ENCODE measurements at regions not wholly inside any gene's neighbourhood (a gene's known extent, or its start where the extent isn't known, plus 50 kb on each side); places are given as distances from the start of the nearest gene placed in this dataset.
A peak's percentile ranks its signal among the peaks of the same experiment; 100 is the strongest.

- peaks cover 3% of the 10 kb centered on the region for H3K36me3 Mint-ChIP-seq
- no peaks in the 10 kb centered on the region for H3K27me3 Mint-ChIP-seq
- H3K27ac Mint-ChIP-seq = no peak overlapping the region
- no peaks in the 10 kb centered on the region for H3K4me1 Mint-ChIP-seq (ENCODE audit: unreplicated experiment)
- TF ChIP-seq, protein P1, sequence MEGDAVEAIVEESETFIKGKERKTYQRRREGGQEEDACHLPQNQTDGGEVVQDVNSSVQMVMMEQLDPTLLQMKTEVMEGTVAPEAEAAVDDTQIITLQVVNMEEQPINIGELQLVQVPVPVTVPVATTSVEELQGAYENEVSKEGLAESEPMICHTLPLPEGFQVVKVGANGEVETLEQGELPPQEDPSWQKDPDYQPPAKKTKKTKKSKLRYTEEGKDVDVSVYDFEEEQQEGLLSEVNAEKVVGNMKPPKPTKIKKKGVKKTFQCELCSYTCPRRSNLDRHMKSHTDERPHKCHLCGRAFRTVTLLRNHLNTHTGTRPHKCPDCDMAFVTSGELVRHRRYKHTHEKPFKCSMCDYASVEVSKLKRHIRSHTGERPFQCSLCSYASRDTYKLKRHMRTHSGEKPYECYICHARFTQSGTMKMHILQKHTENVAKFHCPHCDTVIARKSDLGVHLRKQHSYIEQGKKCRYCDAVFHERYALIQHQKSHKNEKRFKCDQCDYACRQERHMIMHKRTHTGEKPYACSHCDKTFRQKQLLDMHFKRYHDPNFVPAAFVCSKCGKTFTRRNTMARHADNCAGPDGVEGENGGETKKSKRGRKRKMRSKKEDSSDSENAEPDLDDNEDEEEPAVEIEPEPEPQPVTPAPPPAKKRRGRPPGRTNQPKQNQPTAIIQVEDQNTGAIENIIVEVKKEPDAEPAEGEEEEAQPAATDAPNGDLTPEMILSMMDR (conservative IDR thresholded peaks at IDR 0.05) = no peak
- no peak overlapping the region for H3K4me3 Mint-ChIP-seq
- H3K9me3 Mint-ChIP-seq = peaks cover 9% of the 10 kb centered on the region
- no peak for DNase-seq (ENCODE audit: extremely low spot score, unreplicated experiment)
These were observed 558.2 kb upstream of the PKDCC start for GRCh38 chr2:41489638-41490037.

- Mint-ChIP-seq H3K27ac (no peak overlapping the region), H3K27me3 (no peaks in the 10 kb centered on the region), H3K9me3 (peaks cover 14% of the 10 kb centered on the region), H3K4me1 (ENCODE audit: unreplicated experiment) (no peaks in the 10 kb centered on the region), H3K36me3 (peaks cover 3% of the 10 kb centered on the region), H3K4me3 (no peak overlapping the region)
- DNase-seq (ENCODE audit: extremely low spot score, unreplicated experiment) = no peak
- TF ChIP-seq, protein P1 (conservative IDR thresholded peaks at IDR 0.05) = no peak
These were observed 552.8 kb upstream of the PKDCC start for GRCh38 chr2:41495050-41495449.

DNA sequence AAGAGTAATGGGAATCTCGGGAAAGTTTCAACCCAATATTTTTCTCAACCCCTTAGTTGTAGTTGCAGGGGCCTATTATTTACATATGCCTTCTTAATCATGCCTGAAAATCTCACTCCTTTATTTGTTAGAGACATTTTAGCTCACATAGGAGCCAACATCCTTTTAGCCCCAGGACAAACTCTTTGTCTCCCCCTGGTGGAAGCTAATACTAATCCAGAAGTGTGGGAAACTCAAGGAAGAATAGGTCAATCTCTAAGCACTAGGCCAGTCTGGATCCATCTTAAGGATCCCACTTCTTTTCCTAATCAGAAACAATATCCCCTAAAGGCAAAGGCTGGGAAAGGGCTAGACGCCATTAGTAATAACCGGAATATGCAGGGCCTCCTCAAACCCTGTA lies 550.9 kb upstream of the PKDCC start:
- TF ChIP-seq, protein P1 (conservative IDR thresholded peaks at IDR 0.05) = peak; percentile 40
- Mint-ChIP-seq H3K9me3 (peaks cover 24% of the 10 kb centered on the region), H3K27me3 (no peaks in the 10 kb centered on the region), H3K27ac (no peak overlapping the region), H3K4me3 (no peak overlapping the region), H3K36me3 (peaks cover 3% of the 10 kb centered on the region), H3K4me1 (ENCODE audit: unreplicated experiment) (no peaks in the 10 kb centered on the region)
- DNase-seq (ENCODE audit: extremely low spot score, unreplicated experiment) = no peak

DNA sequence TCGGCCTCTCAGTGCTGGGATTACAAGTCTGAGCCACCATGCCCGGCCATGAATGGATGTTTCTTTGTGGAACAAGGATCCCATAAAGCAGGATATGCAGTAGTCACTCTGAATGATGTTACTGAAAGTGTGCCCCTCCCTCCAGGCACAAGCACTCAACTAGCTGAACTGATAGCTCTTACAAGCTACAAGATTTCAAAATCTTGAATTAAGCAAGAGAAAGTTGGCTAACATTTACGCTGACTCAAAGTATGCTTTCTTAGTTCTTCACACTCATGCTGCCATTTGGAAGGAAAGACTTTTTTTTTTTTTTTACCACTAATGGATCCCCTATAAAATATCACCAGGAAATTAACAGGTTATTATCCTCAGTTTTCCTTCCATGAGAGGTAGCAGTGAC lies 549.0 kb upstream of the PKDCC start:
- Mint-ChIP-seq H3K4me3 (no peak overlapping the region), H3K27me3 (no peaks in the 10 kb centered on the region), H3K36me3 (peaks cover 3% of the 10 kb centered on the region), H3K4me1 (ENCODE audit: unreplicated experiment) (no peaks in the 10 kb centered on the region), H3K9me3 (peaks cover 28% of the 10 kb centered on the region), H3K27ac (no peak overlapping the region)
- TF ChIP-seq, protein P1 (conservative IDR thresholded peaks at IDR 0.05) = no peak
- no peak for DNase-seq (ENCODE audit: extremely low spot score, unreplicated experiment)

DNA sequence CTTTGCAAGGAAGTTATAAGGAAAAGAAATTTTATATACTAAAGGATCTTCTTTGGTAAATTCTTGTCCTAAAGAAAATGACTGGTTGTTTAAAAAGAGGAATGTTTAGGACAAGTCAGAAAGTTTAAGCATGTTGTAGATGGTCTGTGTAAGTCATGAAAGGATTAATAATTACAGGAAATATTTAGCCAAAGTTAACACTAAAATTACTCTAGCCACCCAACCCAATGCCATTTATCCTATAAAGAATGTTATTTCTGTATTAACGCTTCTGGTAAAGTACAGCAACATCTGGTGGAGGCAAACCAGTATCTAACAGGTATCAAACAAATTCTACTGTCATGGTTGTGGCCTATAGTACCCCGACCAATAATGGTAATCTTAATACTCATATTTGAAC lies 546.9 kb upstream of the PKDCC start:
- Mint-ChIP-seq H3K27ac (no peak overlapping the region), H3K27me3 (no peaks in the 10 kb centered on the region), H3K36me3 (no peaks in the 10 kb centered on the region), H3K4me3 (no peak overlapping the region), H3K4me1 (ENCODE audit: unreplicated experiment) (no peaks in the 10 kb centered on the region), H3K9me3 (peaks cover 20% of the 10 kb centered on the region)
- DNase-seq (ENCODE audit: extremely low spot score, unreplicated experiment) = no peak
- TF ChIP-seq, protein P1 (conservative IDR thresholded peaks at IDR 0.05) = no peak

GRCh38 chr2:41502752-41503151 lies 545.1 kb upstream of the PKDCC start:
- TF ChIP-seq, protein P1 (conservative IDR thresholded peaks at IDR 0.05) = no peak
- H3K27ac Mint-ChIP-seq = no peak overlapping the region
- no peaks in the 10 kb centered on the region for H3K4me1 Mint-ChIP-seq (ENCODE audit: unreplicated experiment)
- peaks cover 15% of the 10 kb centered on the region for H3K9me3 Mint-ChIP-seq
- H3K4me3 Mint-ChIP-seq = no peak overlapping the region
- no peaks in the 10 kb centered on the region for H3K36me3 Mint-ChIP-seq
- DNase-seq (ENCODE audit: extremely low spot score, unreplicated experiment) = no peak
- no peaks in the 10 kb centered on the region for H3K27me3 Mint-ChIP-seq

All from type B pancreatic cell (in vitro differentiated cells).